ENCODE measurements at regions not wholly inside any gene's neighbourhood (a gene's known extent, or its start where the extent isn't known, plus 50 kb on each side); places are given as distances from the start of the nearest gene placed in this dataset.

DNA sequence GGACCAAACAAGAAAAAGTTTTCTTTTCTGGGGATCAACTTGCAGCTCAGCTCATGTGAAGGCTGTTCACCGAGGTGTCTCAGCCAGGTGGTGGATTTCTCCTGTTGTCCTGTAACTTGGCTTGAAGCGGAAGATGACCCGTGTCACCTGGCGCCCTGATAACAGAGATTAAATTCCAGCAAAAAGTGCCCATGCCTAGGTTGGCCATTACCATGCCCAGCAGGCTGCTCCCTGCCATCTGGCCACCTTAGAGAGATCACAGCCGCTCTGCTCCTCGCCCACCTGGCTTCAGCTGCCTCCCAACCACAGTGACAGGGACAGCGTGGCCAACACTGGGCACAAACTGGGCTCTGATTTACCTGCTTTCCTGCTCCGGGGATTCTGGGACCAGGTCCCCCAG lies 149.5 kb downstream of the ZBTB18 start:
- Histone ChIP-seq H3K4me2 (ENCODE audit: control insufficient read depth, insufficient read depth) (no peak overlapping the region), H3K36me3 (ENCODE audit: control insufficient read depth in 2 of 2, insufficient read depth in 2 of 2, low read length in 1 of 2) (no peaks in the 10 kb centered on the region), H4K20me1 (ENCODE audit: control insufficient read depth, insufficient read depth) (no peaks in the 10 kb centered on the region), H3K27me3 (replicated peaks in 1 of 2; ENCODE audit: control insufficient read depth in 2 of 2, insufficient read depth in 2 of 2, low read length in 1 of 2) (peaks cover 1 to 2% of the 10 kb centered on the region in 2 experiments; a peak in 3 of 4 replicates), H3K9ac (ENCODE audit: control insufficient read depth, insufficient read depth, low read length) (no peak overlapping the region), H3K4me3 (no peak overlapping the region), H3K27ac (ENCODE audit: control insufficient read depth, insufficient read depth) (no peak overlapping the region), H3K4me1 (ENCODE audit: control insufficient read depth, insufficient read depth, low read length) (no peaks in the 10 kb centered on the region), H3K79me2 (ENCODE audit: control insufficient read depth, insufficient read depth, low read length) (no peaks in the 10 kb centered on the region), H3K9me3 (replicated peaks; ENCODE audit: control insufficient read depth, insufficient read depth, low read length) (no peaks in the 10 kb centered on the region), H2AFZ (ENCODE audit: control insufficient read depth, low read depth, low read length) (no peak overlapping the region)
- RAD21 ChIA-PET (ENCODE audit: unreplicated experiment): no interaction called here
- WGBS (ENCODE audit: insufficient coverage, insufficient replicate concordance, low lambda C conversion rate, missing lambda C conversion rate): 32% methylated on average over 8 of the region's 8 CpGs
- intact Hi-C loops (cut with micrococcal nuclease; ENCODE audit: unreplicated experiment): no loop called here
- ATAC-seq (no peak), DNase-seq (ENCODE audit: low read depth, low spot score) (no peak), FAIRE-seq (no peak)
- SMC1A ChIA-PET (ENCODE audit: uncharacterized antibody, unreplicated experiment): no interaction called here
- BruUV-seq (replicated peaks): no TSS peak
- POLR2A ChIA-PET: no interaction called here
- in situ Hi-C loops (cut with MboI): no loop called here
- CTCF ChIA-PET: no interaction called here
- no peak for TF ChIP-seq CEBPB (IDR thresholded peaks at IDR 0.05; ENCODE audit: borderline replicate concordance in 1 of 2, low read depth in 2 of 2, low read length in 2 of 2)
- TF ChIP-seq, protein P1, sequence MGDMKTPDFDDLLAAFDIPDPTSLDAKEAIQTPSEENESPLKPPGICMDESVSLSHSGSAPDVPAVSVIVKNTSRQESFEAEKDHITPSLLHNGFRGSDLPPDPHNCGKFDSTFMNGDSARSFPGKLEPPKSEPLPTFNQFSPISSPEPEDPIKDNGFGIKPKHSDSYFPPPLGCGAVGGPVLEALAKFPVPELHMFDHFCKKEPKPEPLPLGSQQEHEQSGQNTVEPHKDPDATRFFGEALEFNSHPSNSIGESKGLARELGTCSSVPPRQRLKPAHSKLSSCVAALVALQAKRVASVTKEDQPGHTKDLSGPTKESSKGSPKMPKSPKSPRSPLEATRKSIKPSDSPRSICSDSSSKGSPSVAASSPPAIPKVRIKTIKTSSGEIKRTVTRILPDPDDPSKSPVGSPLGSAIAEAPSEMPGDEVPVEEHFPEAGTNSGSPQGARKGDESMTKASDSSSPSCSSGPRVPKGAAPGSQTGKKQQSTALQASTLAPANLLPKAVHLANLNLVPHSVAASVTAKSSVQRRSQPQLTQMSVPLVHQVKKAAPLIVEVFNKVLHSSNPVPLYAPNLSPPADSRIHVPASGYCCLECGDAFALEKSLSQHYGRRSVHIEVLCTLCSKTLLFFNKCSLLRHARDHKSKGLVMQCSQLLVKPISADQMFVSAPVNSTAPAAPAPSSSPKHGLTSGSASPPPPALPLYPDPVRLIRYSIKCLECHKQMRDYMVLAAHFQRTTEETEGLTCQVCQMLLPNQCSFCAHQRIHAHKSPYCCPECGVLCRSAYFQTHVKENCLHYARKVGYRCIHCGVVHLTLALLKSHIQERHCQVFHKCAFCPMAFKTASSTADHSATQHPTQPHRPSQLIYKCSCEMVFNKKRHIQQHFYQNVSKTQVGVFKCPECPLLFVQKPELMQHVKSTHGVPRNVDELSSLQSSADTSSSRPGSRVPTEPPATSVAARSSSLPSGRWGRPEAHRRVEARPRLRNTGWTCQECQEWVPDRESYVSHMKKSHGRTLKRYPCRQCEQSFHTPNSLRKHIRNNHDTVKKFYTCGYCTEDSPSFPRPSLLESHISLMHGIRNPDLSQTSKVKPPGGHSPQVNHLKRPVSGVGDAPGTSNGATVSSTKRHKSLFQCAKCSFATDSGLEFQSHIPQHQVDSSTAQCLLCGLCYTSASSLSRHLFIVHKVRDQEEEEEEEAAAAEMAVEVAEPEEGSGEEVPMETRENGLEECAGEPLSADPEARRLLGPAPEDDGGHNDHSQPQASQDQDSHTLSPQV (IDR thresholded peaks at IDR 0.05): no peak
- TF ChIP-seq, protein P2, sequence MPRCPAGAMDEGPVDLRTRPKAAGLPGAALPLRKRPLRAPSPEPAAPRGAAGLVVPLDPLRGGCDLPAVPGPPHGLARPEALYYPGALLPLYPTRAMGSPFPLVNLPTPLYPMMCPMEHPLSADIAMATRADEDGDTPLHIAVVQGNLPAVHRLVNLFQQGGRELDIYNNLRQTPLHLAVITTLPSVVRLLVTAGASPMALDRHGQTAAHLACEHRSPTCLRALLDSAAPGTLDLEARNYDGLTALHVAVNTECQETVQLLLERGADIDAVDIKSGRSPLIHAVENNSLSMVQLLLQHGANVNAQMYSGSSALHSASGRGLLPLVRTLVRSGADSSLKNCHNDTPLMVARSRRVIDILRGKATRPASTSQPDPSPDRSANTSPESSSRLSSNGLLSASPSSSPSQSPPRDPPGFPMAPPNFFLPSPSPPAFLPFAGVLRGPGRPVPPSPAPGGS (IDR thresholded peaks at IDR 0.05; ENCODE audit: borderline replicate concordance, insufficient read depth, low read depth, low read length, poor library complexity, severe bottlenecking): no peak
- no peak for TF ChIP-seq EP300 (IDR thresholded peaks at IDR 0.05; ENCODE audit: borderline replicate concordance in 1 of 2, control insufficient read depth in 1 of 2, low read depth in 2 of 2, low read length in 2 of 2)
- TF ChIP-seq ZNF207 (IDR thresholded peaks at IDR 0.05; ENCODE audit: borderline replicate concordance): no peak
- no peak for TF ChIP-seq PAX5 (IDR thresholded peaks at IDR 0.05; ENCODE audit: borderline replicate concordance, low read depth, low read length)
- no peak for TF ChIP-seq SP1 (IDR thresholded peaks at IDR 0.05; ENCODE audit: low read depth, low read length)
- TF ChIP-seq, protein P3, sequence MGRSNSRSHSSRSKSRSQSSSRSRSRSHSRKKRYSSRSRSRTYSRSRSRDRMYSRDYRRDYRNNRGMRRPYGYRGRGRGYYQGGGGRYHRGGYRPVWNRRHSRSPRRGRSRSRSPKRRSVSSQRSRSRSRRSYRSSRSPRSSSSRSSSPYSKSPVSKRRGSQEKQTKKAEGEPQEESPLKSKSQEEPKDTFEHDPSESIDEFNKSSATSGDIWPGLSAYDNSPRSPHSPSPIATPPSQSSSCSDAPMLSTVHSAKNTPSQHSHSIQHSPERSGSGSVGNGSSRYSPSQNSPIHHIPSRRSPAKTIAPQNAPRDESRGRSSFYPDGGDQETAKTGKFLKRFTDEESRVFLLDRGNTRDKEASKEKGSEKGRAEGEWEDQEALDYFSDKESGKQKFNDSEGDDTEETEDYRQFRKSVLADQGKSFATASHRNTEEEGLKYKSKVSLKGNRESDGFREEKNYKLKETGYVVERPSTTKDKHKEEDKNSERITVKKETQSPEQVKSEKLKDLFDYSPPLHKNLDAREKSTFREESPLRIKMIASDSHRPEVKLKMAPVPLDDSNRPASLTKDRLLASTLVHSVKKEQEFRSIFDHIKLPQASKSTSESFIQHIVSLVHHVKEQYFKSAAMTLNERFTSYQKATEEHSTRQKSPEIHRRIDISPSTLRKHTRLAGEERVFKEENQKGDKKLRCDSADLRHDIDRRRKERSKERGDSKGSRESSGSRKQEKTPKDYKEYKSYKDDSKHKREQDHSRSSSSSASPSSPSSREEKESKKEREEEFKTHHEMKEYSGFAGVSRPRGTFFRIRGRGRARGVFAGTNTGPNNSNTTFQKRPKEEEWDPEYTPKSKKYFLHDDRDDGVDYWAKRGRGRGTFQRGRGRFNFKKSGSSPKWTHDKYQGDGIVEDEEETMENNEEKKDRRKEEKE (IDR thresholded peaks at IDR 0.05): no peak
- TF ChIP-seq PBX3 (IDR thresholded peaks at IDR 0.05; ENCODE audit: insufficient replicate concordance, low read depth, low read length): no peak
- TF ChIP-seq ZSCAN29 (IDR thresholded peaks at IDR 0.05): no peak
- no peak for TF ChIP-seq RELA (IDR thresholded peaks at IDR 0.05; ENCODE audit: borderline replicate concordance, partially characterized antibody)
- TF ChIP-seq MTA3 (IDR thresholded peaks at IDR 0.05; ENCODE audit: borderline replicate concordance, low read length): no peak
- no peak for TF ChIP-seq PML (IDR thresholded peaks at IDR 0.05; ENCODE audit: low read length)
- no peak for TF ChIP-seq FOXM1 (IDR thresholded peaks at IDR 0.05; ENCODE audit: low read depth, low read length)
- no peak for TF ChIP-seq MXI1 (IDR thresholded peaks at IDR 0.05; ENCODE audit: low read depth, low read length)
- TF ChIP-seq CREM (IDR thresholded peaks at IDR 0.05; ENCODE audit: low read depth): no peak
